ENCODE measurements at regions not wholly inside any gene's neighbourhood (a gene's known extent, or its start where the extent isn't known, plus 50 kb on each side); places are given as distances from the start of the nearest gene placed in this dataset.
A peak's percentile ranks its signal among the peaks of the same experiment; 100 is the strongest.

- H3K9me3 ChIP-seq (ENCODE audit: control insufficient read depth, insufficient read depth, low read depth, low read length): no peaks in the 10 kb centered on the region
- no peak overlapping the region for H2AFZ ChIP-seq (ENCODE audit: low read length)
- no peak for TF ChIP-seq CTCF (conservative IDR thresholded peaks at IDR 0.05 in 1 of 2, IDR thresholded peaks at IDR 0.05 in 1 of 2; ENCODE audit: low read depth in 1 of 2, low read length in 2 of 2)
- no peak for TF ChIP-seq EZH2 (IDR thresholded peaks at IDR 0.05; ENCODE audit: low read length, missing control alignments)
- no peak overlapping the region for H3K9ac ChIP-seq (ENCODE audit: insufficient read depth, low read length)
- no peak overlapping the region for H3K4me2 ChIP-seq (ENCODE audit: extremely low read depth, insufficient read depth, low read length)
- no peak for DNase-seq (ENCODE audit: low read depth in 2 of 2)
- H3K79me2 ChIP-seq (ENCODE audit: control insufficient read depth, insufficient read depth, low read length): no peaks in the 10 kb centered on the region
- H3K4me3 ChIP-seq (replicated peaks in 1 of 4; ENCODE audit: control extremely low read depth in 1 of 4, insufficient read depth in 1 of 4, low read depth in 3 of 4, low read length in 4 of 4): no peak overlapping the region
- H3K27ac ChIP-seq (ENCODE audit: insufficient read depth, low read length): no peak overlapping the region
- no peaks in the 10 kb centered on the region for H3K4me1 ChIP-seq (ENCODE audit: control insufficient read depth, extremely low read depth, insufficient read depth, low read length)
- H3K27me3 ChIP-seq (ENCODE audit: control insufficient read depth, insufficient read depth, low read length): no peaks in the 10 kb centered on the region
- H4K20me1 ChIP-seq (ENCODE audit: control insufficient read depth, extremely low read depth, insufficient read depth, low read length): no peaks in the 10 kb centered on the region
- H3K36me3 ChIP-seq (ENCODE audit: control insufficient read depth, insufficient read depth, low read length): no peaks in the 10 kb centered on the region
Measured at GRCh38 chr14:53472306-53472705, 319.2 kb upstream of the DDHD1 start.

GRCh38 chr14:53470351-53471043, 317.4 kb upstream of the DDHD1 start:
- no peak overlapping the region for H3K4me3 ChIP-seq (replicated peaks in 1 of 4; ENCODE audit: control extremely low read depth in 1 of 4, insufficient read depth in 1 of 4, low read depth in 3 of 4, low read length in 4 of 4)
- H3K9me3 ChIP-seq (ENCODE audit: control insufficient read depth, insufficient read depth, low read depth, low read length): no peaks in the 10 kb centered on the region
- H4K20me1 ChIP-seq (ENCODE audit: control insufficient read depth, extremely low read depth, insufficient read depth, low read length): no peaks in the 10 kb centered on the region
- no peak overlapping the region for H3K4me2 ChIP-seq (ENCODE audit: extremely low read depth, insufficient read depth, low read length)
- no peaks in the 10 kb centered on the region for H3K27me3 ChIP-seq (ENCODE audit: control insufficient read depth, insufficient read depth, low read length)
- H2AFZ ChIP-seq (ENCODE audit: low read length): no peak overlapping the region
- H3K79me2 ChIP-seq (ENCODE audit: control insufficient read depth, insufficient read depth, low read length): no peaks in the 10 kb centered on the region
- no peak overlapping the region for H3K9ac ChIP-seq (ENCODE audit: insufficient read depth, low read length)
- no peaks in the 10 kb centered on the region for H3K4me1 ChIP-seq (ENCODE audit: control insufficient read depth, extremely low read depth, insufficient read depth, low read length)
- peak; percentile 37 to 63 for DNase-seq (ENCODE audit: low read depth in 2 of 2)
- no peaks in the 10 kb centered on the region for H3K36me3 ChIP-seq (ENCODE audit: control insufficient read depth, insufficient read depth, low read length)
- no peak overlapping the region for H3K27ac ChIP-seq (ENCODE audit: insufficient read depth, low read length)
- no peak for TF ChIP-seq CTCF (conservative IDR thresholded peaks at IDR 0.05 in 1 of 2, IDR thresholded peaks at IDR 0.05 in 1 of 2; ENCODE audit: low read depth in 1 of 2, low read length in 2 of 2)
- no peak for TF ChIP-seq EZH2 (IDR thresholded peaks at IDR 0.05; ENCODE audit: low read length, missing control alignments)

- H4K20me1 ChIP-seq (ENCODE audit: control insufficient read depth, extremely low read depth, insufficient read depth, low read length): no peaks in the 10 kb centered on the region
- no peak overlapping the region for H2AFZ ChIP-seq (ENCODE audit: low read length)
- no peak for DNase-seq (ENCODE audit: low read depth in 2 of 2)
- no peaks in the 10 kb centered on the region for H3K79me2 ChIP-seq (ENCODE audit: control insufficient read depth, insufficient read depth, low read length)
- H3K4me2 ChIP-seq (ENCODE audit: extremely low read depth, insufficient read depth, low read length): no peak overlapping the region
- no peaks in the 10 kb centered on the region for H3K36me3 ChIP-seq (ENCODE audit: control insufficient read depth, insufficient read depth, low read length)
- no peak overlapping the region for H3K4me3 ChIP-seq (replicated peaks in 1 of 4; ENCODE audit: control extremely low read depth in 1 of 4, insufficient read depth in 1 of 4, low read depth in 3 of 4, low read length in 4 of 4)
- H3K4me1 ChIP-seq (ENCODE audit: control insufficient read depth, extremely low read depth, insufficient read depth, low read length): no peaks in the 10 kb centered on the region
- no peaks in the 10 kb centered on the region for H3K9me3 ChIP-seq (ENCODE audit: control insufficient read depth, insufficient read depth, low read depth, low read length)
- H3K27me3 ChIP-seq (ENCODE audit: control insufficient read depth, insufficient read depth, low read length): no peaks in the 10 kb centered on the region
- H3K27ac ChIP-seq (ENCODE audit: insufficient read depth, low read length): no peak overlapping the region
- TF ChIP-seq EZH2 (IDR thresholded peaks at IDR 0.05; ENCODE audit: low read length, missing control alignments) (no peak), CTCF (conservative IDR thresholded peaks at IDR 0.05 in 1 of 2, IDR thresholded peaks at IDR 0.05 in 1 of 2; ENCODE audit: low read depth in 1 of 2, low read length in 2 of 2) (no peak)
- no peak overlapping the region for H3K9ac ChIP-seq (ENCODE audit: insufficient read depth, low read length)
Measured at GRCh38 chr14:53468876-53469275, 315.8 kb upstream of the DDHD1 start.

Measured in fibroblast of lung (primary cell).